ENCODE measurements at regions not wholly inside any gene's neighbourhood (a gene's known extent, or its start where the extent isn't known, plus 50 kb on each side); places are given as distances from the start of the nearest gene placed in this dataset.

- TF ChIP-seq CEBPB (IDR thresholded peaks at IDR 0.05; ENCODE audit: low read depth, low read length) (no peak), CTCF (IDR thresholded peaks at IDR 0.05; ENCODE audit: control extremely low read depth in 1 of 3, insufficient read depth in 1 of 3, low read depth in 1 of 3, low read length in 3 of 3) (no peak), E2F6 (IDR thresholded peaks at IDR 0.05) (no peak), RXRA (IDR thresholded peaks at IDR 0.05; ENCODE audit: insufficient read depth, low read depth, low read length) (no peak), ZNF274 (IDR thresholded peaks at IDR 0.05; ENCODE audit: borderline replicate concordance, extremely low read depth, low read length) (no peak), EZH2 (IDR thresholded peaks at IDR 0.05; ENCODE audit: low read depth, low read length, severe bottlenecking) (no peak), ASH2L (IDR thresholded peaks at IDR 0.05; ENCODE audit: low read length) (no peak)
- TF ChIP-seq, protein P1, sequence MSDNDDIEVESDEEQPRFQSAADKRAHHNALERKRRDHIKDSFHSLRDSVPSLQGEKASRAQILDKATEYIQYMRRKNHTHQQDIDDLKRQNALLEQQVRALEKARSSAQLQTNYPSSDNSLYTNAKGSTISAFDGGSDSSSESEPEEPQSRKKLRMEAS (IDR thresholded peaks at IDR 0.05): no peak
Measured at GRCh38 chr12:118534003-118534402, 157.6 kb downstream of the SUDS3 start.
